ENCODE measurements at regions not wholly inside any gene's neighbourhood (a gene's known extent, or its start where the extent isn't known, plus 50 kb on each side); places are given as distances from the start of the nearest gene placed in this dataset.

GRCh38 chr14:45364565-45365156, 111.7 kb upstream of the MIS18BP1 start:
- TF ChIP-seq CTCF (conservative IDR thresholded peaks at IDR 0.05; ENCODE audit: low read depth, low read length) (peak; percentile 49; the same call in 1 of the 2 replicates), EZH2 (IDR thresholded peaks at IDR 0.05; ENCODE audit: low read length, unreplicated experiment) (no peak), EZH2phosphoT487 (IDR thresholded peaks at IDR 0.05; ENCODE audit: borderline replicate concordance, low read length) (no peak)
